CD14-positive monocyte (primary cell): ENCODE measurements at regions not wholly inside any gene's neighbourhood (a gene's known extent, or its start where the extent isn't known, plus 50 kb on each side); places are given as distances from the start of the nearest gene placed in this dataset.

Experiments used
- DNase-seq, 3 donors: peaks; one replicate each; pipeline ENCODE4 v3.0.0-alpha.2; 2011 to 2022
- H2AFZ ChIP-seq: 2 replicates; pipeline ENCODE4 v1.6.0; 2012; ENCODE audit warnings: mild to moderate bottlenecking, low read depth, low read length, inconsistent platforms; ENCODE audit not compliant: insufficient read depth, poor library complexity, severe bottlenecking
- H3K27ac ChIP-seq, 2 donors: 1 replicate in 1 of 2; 2 replicates in 1 of 2; pipeline ENCODE4 v1.5.1; 2012 to 2013; ENCODE audit warnings: low read length in 2 of 2, control low read depth in 1 of 2, inconsistent platforms in 1 of 2, low read depth in 1 of 2, mild to moderate bottlenecking in 1 of 2
- H3K27me3 ChIP-seq, 2 donors: one replicate each; pipeline versions ENCODE4 v1.6.0 to v1.6.1; 2011 to 2013; ENCODE audit warnings: low read length in 2 of 2; ENCODE audit not compliant: control insufficient read depth in 2 of 2, insufficient read depth in 2 of 2
- H3K36me3 ChIP-seq, 2 donors: replicated peaks in 1 of 2; 1 replicate in 1 of 2; 2 replicates in 1 of 2; pipeline versions ENCODE4 v1.5.1 to v1.6.1; 2012 to 2013; ENCODE audit warnings: low read length in 2 of 2, control low read depth in 1 of 2, inconsistent platforms in 1 of 2, mild to moderate bottlenecking in 1 of 2; ENCODE audit not compliant: insufficient read depth in 2 of 2, control insufficient read depth in 1 of 2
- H3K4me1 ChIP-seq, 2 donors: 1 replicate in 1 of 2; 2 replicates in 1 of 2; pipeline versions ENCODE4 v1.5.1 to v1.6.1; 2012 to 2013; ENCODE audit warnings: low read length in 2 of 2, control low read depth in 1 of 2, inconsistent platforms in 1 of 2, mild to moderate bottlenecking in 1 of 2, moderate library complexity in 1 of 2; ENCODE audit not compliant: insufficient read depth in 2 of 2, control insufficient read depth in 1 of 2
- H3K4me2 ChIP-seq: replicated peaks from 2 replicates; pipeline ENCODE3; 2012; ENCODE audit warnings: low read length, moderate library complexity, mild to moderate bottlenecking; ENCODE audit not compliant: poor library complexity, severe bottlenecking; ENCODE audit errors: extremely low read depth
- H3K4me3 ChIP-seq, 3 experiments: fragments of 200-600 bp in 1 of 3; sonication (generic) in 1 of 3; replicated peaks in 1 of 3; 1 replicate in 2 of 3; 2 replicates in 1 of 3; pipeline ENCODE4 v1.5.1; 2011 to 2013; ENCODE audit warnings: low read length in 3 of 3, mild to moderate bottlenecking in 3 of 3, control low read depth in 2 of 3, low read depth in 2 of 3, inconsistent platforms in 1 of 3, moderate library complexity in 1 of 3
- H3K79me2 ChIP-seq: 2 replicates; pipeline ENCODE4 v1.6.0; 2012; ENCODE audit warnings: mild to moderate bottlenecking, control low read depth, inconsistent platforms, low read length, moderate library complexity; ENCODE audit not compliant: insufficient read depth
- H3K9ac ChIP-seq: 2 replicates; pipeline ENCODE4 v1.6.0; 2017; ENCODE audit warnings: low read length, mild to moderate bottlenecking; ENCODE audit not compliant: insufficient read depth, poor library complexity, severe bottlenecking
- H3K9me3 ChIP-seq, 2 donors: replicated peaks in 1 of 2; 1 replicate in 1 of 2; 2 replicates in 1 of 2; pipeline versions ENCODE4 v1.5.1 to v1.6.1; 2012 to 2013; ENCODE audit warnings: low read length in 2 of 2, control low read depth in 1 of 2; ENCODE audit not compliant: control insufficient read depth in 1 of 2, insufficient read depth in 1 of 2
- H4K20me1 ChIP-seq: 2 replicates; pipeline ENCODE4 v1.6.0; 2012; ENCODE audit warnings: mild to moderate bottlenecking, low read length, control low read depth, moderate library complexity; ENCODE audit not compliant: insufficient read depth
- H3K27ac Mint-ChIP-seq, 7 donors: one replicate each; pipeline ENCODE4 v1.8.0; 2020; ENCODE audit warnings: mild to moderate bottlenecking in 7 of 7, mixed read lengths in 7 of 7, moderate library complexity in 6 of 7, inconsistent platforms in 2 of 7
- H3K27me3 Mint-ChIP-seq, 3 donors: one replicate each; pipeline ENCODE4 v1.8.0; 2021 to 2022; ENCODE audit warnings: low read depth in 3 of 3, mild to moderate bottlenecking in 3 of 3, mixed read lengths in 3 of 3, moderate library complexity in 3 of 3, inconsistent platforms in 1 of 3
- H3K36me3 Mint-ChIP-seq, 2 donors: one replicate each; pipeline ENCODE4 v1.8.0; 2020; ENCODE audit warnings: mixed read lengths in 2 of 2, inconsistent platforms in 1 of 2, mild to moderate bottlenecking in 1 of 2
- H3K4me1 Mint-ChIP-seq: one replicate; pipeline ENCODE4 v1.8.0; 2020; ENCODE audit warnings: mild to moderate bottlenecking, mixed read lengths
- H3K4me3 Mint-ChIP-seq, 2 donors: one replicate each; pipeline ENCODE4 v1.8.0; 2020; ENCODE audit warnings: mild to moderate bottlenecking in 2 of 2, mixed read lengths in 2 of 2, moderate library complexity in 1 of 2
- H3K9me3 Mint-ChIP-seq, 7 donors: one replicate each; pipeline ENCODE4 v1.8.0; 2020 to 2022; ENCODE audit warnings: mixed read lengths in 7 of 7, mild to moderate bottlenecking in 6 of 7, moderate library complexity in 6 of 7, inconsistent platforms in 2 of 7
- intact Hi-C, 2 donors: fragments of 100-400 bp; cut with micrococcal nuclease; formaldehyde crosslinking; loops; one replicate each; pipeline versions ENCODE4 v1.15.0 to v1.15.1; 2023
- TF ChIP-seq, protein P1 (sequence below): fragments of 200-600 bp; IDR thresholded peaks from one replicate; pipeline ENCODE4 v1.8.0; 2022; ENCODE audit warnings: antibody characterized with exemption, mild to moderate bottlenecking

DNA sequence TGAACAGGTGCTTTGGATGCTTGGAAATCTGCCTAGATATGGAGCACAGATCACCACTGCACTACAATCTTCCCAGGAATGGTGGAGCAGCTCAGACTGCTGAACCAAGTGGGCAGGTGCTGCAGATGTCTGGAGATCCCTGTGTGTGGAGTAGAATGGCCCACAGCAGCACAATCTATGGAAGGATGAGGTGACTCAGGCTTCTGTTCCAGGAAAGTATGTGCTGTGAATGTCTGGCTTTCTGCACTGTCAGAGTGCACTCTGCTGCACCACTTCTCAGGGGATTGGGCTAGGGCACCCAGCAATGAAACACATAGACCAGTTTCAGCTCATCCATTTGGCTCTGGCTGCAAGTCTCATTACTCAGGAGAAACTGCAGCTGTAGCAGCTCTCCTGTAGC is 865.4 kb upstream of the NXPH2 start:
- Mint-ChIP-seq H3K4me3 (no peak overlapping the region), H3K9me3 (peaks cover 2 to 24% (median 15%) of the 10 kb centered on the region in 7 donors), H3K27me3 (no peaks in the 10 kb centered on the region), H3K36me3 (no peaks in the 10 kb centered on the region), H3K27ac (no peak overlapping the region), H3K4me1 (no peaks in the 10 kb centered on the region)
- DNase-seq, result no peak
- intact Hi-C loops, result no loop called here
- H3K36me3 ChIP-seq, result no peaks in the 10 kb centered on the region
- no peaks in the 10 kb centered on the region for H3K27me3 ChIP-seq
- no peak overlapping the region for H3K27ac ChIP-seq
- TF ChIP-seq, protein P1, sequence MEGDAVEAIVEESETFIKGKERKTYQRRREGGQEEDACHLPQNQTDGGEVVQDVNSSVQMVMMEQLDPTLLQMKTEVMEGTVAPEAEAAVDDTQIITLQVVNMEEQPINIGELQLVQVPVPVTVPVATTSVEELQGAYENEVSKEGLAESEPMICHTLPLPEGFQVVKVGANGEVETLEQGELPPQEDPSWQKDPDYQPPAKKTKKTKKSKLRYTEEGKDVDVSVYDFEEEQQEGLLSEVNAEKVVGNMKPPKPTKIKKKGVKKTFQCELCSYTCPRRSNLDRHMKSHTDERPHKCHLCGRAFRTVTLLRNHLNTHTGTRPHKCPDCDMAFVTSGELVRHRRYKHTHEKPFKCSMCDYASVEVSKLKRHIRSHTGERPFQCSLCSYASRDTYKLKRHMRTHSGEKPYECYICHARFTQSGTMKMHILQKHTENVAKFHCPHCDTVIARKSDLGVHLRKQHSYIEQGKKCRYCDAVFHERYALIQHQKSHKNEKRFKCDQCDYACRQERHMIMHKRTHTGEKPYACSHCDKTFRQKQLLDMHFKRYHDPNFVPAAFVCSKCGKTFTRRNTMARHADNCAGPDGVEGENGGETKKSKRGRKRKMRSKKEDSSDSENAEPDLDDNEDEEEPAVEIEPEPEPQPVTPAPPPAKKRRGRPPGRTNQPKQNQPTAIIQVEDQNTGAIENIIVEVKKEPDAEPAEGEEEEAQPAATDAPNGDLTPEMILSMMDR, result no peak
- peaks cover 18 to 23% of the 10 kb centered on the region in 2 donors for H3K9me3 ChIP-seq
- no peak overlapping the region for H2AFZ ChIP-seq
- no peak overlapping the region for H3K9ac ChIP-seq
- H3K4me3 ChIP-seq, result no peak overlapping the region
- no peaks in the 10 kb centered on the region for H4K20me1 ChIP-seq
- no peak overlapping the region for H3K4me2 ChIP-seq
- no peaks in the 10 kb centered on the region for H3K79me2 ChIP-seq
- no peaks in the 10 kb centered on the region for H3K4me1 ChIP-seq

DNA sequence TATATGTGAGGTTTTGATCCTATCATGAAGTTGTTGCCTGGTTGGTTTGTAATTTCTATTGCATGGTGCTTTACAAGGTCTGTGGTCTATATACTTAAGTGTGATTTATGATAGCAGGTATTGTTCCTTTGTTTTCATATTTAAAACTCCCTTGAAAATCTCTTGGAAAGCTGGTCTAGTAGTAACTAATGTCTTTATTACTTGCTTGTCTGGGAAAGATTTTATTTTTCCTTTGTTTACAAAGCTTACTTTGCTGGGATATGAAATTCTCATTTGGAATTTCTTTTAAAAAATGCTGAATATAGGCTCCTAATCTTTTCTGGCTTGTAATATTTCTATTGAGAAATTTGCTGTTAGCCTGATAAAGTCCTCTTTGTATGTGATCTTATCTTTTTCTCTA is 862.9 kb upstream of the NXPH2 start:
- intact Hi-C loops, result no loop called here
- no peak overlapping the region for H3K27ac Mint-ChIP-seq
- no peak overlapping the region for H3K4me2 ChIP-seq
- H3K4me3 ChIP-seq, result no peak overlapping the region
- H3K9ac ChIP-seq, result no peak overlapping the region
- H3K4me1 Mint-ChIP-seq, result no peaks in the 10 kb centered on the region
- H3K36me3 ChIP-seq, result no peaks in the 10 kb centered on the region
- no peaks in the 10 kb centered on the region for H3K27me3 Mint-ChIP-seq
- no peak overlapping the region for H3K27ac ChIP-seq
- H3K27me3 ChIP-seq, result no peaks in the 10 kb centered on the region
- H3K9me3 ChIP-seq, result peaks cover 18 to 23% of the 10 kb centered on the region in 2 donors
- H3K36me3 Mint-ChIP-seq, result no peaks in the 10 kb centered on the region
- no peaks in the 10 kb centered on the region for H3K4me1 ChIP-seq
- no peak overlapping the region for H2AFZ ChIP-seq
- TF ChIP-seq, protein P1, result no peak
- no peaks in the 10 kb centered on the region for H3K79me2 ChIP-seq
- H3K4me3 Mint-ChIP-seq, result no peak overlapping the region
- DNase-seq, result no peak
- H4K20me1 ChIP-seq, result no peaks in the 10 kb centered on the region
- H3K9me3 Mint-ChIP-seq, result peaks cover 0 to 19% (median 9%) of the 10 kb centered on the region in 7 donors
